GM21786 (cell line): ENCODE measurements at regions not wholly inside any gene's neighbourhood (a gene's known extent, or its start where the extent isn't known, plus 50 kb on each side); places are given as distances from the start of the nearest gene placed in this dataset.

Source experiments
- ATAC-seq: cut with Tn5 transposase; IDR thresholded peaks from one replicate; pipeline ENCODE4 v1.9.1; 2021; ENCODE audit not compliant: unreplicated experiment

GRCh38 chr1:163406772-163407171 lies 85.0 kb downstream of the NUF2 start:
- no peak for ATAC-seq

DNA sequence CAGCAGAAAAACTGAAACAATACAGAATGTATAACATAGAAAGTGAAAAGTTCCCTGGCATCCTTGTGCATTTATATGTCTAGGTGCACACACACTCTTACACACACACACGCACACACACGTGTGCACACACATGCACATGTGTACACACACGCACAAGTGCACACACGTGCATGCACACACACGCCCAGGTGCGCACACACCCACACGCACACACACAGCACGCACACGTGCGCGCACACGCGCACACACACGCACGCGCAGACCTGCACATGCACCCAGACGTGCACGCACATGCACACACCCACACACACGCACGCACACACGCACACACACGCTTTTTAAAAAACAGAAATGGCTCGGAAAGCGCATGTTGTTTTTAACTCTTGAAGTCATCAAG lies 86.5 kb downstream of the NUF2 start:
- ATAC-seq = no peak

GRCh38 chr1:163410073-163410999 lies 88.6 kb downstream of the NUF2 start:
- no peak for ATAC-seq

GRCh38 chr1:163412221-163412620 lies 90.5 kb downstream of the NUF2 start:
- no peak for ATAC-seq

- ATAC-seq = peak; percentile 89
Observed at GRCh38 chr1:163414778-163415177, 93.0 kb downstream of the NUF2 start.

GRCh38 chr1:163421701-163422100 lies 99.9 kb downstream of the NUF2 start:
- no peak for ATAC-seq

DNA sequence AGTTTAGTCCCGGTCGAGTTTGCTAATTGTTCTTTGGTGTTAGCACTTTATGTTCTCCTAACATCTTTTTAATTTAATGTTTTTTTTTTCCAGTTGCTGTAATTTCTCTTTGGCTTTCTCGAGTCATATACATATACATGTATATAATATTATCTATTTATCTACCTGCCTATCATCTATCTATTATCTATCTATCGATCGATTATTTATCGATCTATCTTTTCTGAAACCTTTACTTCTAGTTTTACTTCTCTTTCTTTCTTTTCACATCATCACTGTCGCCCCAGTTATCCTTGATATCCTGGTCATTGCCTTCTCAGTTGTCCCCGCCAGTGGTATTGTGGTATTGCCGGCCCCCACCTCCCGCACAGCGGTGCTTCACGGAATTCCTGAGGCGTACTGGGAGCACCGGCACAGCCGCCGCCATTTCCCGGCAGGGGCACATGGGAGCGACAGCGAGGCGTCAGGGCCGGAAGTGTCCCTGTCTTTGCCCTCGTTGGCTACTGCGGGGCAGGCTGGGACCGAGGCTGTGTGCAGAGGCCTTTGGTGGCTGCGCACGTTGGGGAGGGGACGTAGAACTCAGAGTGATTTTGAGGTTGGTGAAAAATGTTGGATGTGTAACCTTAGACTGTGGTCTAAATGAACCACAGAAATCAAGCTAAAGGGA lies 101.1 kb downstream of the NUF2 start:
- ATAC-seq = no peak

DNA sequence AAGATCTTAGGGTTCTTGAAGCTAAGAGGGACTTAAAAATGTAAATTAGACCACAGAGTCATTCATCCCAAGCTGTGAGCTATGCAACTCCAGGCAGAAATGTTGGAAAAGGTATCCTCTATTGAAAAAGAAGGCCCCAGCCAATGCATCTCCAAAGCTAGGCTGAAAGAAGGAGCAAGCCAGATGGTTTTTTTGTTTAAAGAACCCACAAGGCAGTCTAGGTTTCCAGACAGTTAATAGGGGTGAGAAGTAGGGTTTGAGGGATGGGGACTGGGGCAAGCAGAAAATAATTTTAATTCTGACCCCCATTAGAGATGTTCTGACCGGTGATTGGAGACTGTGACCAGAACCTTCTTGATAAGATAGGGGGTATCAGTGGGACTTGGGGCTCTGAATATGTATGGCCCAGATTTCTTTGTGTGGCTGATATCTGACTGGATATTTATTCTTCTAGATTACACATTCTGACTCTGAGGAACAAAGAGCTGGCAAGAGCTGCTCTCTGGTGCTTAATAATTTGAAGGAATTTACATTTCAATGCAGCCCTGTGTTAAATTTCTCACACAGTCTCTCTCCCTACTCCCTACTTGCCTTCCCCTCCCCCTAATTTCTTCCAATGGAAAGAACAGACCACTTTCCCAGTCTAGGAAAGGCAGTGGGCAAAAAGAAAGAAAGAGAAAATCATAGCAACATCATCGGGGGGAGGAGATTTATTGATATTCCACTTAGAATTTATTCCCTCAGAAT lies 104.9 kb downstream of the NUF2 start:
- ATAC-seq = no peak

DNA sequence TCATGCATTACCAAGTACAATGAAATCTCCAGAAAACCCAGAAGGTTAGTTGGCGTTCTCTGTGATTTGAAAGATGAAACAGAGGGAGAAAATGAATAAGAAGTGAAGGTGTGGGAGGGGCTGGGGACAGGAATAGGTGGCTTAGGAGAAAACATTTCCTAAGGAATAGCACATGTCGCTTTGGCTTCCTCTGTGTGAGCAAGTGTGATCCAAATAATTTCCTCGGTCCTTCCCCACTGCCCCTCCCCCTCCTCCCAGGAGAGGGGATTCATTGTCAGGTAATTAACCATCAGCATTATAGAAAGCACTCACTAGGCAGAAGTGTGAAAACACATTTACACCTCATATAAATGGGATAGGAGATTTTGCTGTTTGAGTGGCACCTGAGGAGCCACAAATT lies 105.5 kb downstream of the NUF2 start:
- ATAC-seq = no peak

DNA sequence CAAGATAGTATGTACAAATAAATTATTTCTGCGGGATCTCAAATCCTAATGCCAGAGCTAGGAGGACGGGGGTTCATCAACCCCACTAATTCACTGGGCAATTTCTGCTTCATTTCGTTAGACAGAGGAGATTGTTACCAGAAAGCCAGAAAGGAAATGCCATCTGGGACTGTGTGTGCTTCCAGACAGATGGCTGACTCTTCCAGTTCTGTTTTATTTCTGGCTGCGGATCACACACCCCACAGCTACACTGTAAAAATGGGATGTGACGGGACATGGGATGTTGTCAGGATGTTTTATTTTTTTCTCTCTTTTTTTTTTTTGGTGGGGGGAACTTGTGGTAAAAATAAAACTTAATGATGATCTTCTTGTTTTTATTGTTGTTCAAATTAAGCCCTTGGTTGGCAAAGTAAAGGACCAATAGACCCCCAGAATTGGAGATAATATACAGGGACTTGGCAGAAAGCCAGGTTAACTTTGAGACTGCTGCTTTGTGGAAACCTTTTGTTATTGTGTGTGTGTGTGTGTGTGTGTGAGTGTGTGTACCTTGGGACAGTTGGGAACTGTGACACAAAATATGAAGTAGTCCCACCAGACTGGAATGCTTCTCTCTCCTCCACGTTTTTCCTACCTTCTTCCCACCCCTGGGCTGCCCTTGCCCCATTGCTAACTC lies 114.5 kb downstream of the NUF2 start:
- ATAC-seq = no peak

DNA sequence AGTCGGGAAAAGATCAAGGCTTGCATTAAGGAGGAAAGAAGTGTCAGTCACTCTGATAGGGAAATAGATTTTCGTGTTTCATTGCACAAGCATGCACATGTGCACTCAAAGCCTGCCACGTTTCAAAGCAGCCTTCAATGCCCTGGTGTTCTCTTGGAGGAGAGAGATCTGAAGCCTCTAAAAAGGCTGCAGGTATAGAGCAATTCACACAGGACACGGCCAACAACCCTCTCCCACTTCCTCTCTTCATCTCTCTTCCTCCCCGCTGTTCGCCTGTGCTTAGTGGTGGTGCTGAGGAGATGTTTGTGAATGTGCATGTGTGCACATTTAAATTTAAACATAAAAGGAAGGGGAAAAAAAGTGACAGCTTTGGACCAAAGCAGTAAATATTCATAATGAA lies 117.7 kb downstream of the NUF2 start:
- ATAC-seq = no peak

GRCh38 chr1:163440090-163440489 lies 118.3 kb downstream of the NUF2 start:
- no peak for ATAC-seq

DNA sequence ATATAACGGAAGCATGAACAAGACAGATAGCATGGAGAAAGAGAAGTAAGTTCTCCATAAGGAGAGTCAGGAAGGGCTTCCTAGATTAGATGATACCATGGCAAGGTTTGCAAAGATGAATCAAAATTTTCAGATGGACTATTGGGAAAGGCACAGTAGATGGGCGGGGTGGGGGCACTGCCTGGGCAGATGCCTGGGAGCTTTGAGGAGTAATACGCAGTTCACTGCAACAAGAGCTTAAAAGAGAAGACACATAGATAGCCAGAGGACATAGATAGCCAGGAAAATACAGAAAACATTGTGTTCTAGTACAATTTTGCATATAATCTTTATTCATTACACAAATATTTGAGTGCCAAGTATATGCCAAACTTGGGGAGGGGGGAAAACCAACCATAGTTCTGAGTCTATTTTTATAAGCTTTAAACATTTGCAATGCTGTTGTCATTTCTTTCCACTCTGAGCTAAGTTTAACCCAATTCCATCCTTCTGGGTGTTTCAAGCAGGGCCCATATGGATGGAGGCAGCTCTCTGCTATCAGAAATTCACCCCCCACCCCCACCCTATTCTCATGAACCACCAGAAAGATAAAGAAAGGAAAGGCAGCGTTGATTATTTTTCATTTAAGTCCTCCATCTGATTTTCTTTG lies 120.6 kb downstream of the NUF2 start:
- ATAC-seq = no peak

GRCh38 chr1:163442895-163443294 lies 121.1 kb downstream of the NUF2 start:
- ATAC-seq = no peak

- ATAC-seq = no peak
Observed at GRCh38 chr1:163443863-163444262, 122.1 kb downstream of the NUF2 start.

DNA sequence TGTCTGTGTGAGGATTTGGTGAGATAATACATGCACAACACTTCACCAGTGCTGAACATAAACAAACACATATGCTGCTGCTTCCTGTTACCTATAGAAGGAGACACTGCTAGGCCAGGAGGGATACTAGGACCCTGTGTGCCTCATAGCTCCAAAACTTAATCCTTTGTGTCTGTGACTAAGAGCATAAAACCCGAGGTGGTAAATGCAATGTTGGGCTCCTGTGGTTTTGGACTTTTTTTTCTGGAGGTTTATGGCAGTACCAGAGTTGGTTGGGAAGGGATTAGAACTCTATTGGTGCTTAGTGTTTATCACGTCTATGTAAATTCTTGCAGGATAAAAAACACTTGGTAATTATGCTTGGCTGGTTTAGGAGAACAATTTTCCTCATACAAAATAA lies 122.9 kb downstream of the NUF2 start:
- ATAC-seq = no peak

GRCh38 chr1:163450986-163451385 lies 129.2 kb downstream of the NUF2 start:
- no peak for ATAC-seq

DNA sequence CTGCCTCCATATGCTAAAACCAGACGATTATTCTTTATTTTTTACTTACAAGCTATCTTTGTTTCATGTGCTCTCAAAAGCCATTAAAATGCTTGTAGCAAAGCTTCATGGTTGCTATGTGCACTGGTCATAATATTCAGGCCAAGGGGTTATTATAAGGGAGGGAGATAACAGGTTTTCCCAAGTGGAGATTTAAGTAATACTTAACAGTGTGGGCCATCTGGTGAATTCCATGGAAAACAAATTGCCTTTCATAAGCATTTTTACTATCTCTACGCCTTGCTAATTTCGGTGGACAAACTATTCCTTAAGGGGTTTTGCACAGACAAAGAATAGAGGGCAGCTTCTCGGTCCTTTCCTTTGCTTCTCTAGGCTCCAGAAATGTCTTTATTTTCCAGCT lies 137.8 kb downstream of the NUF2 start:
- ATAC-seq = no peak

DNA sequence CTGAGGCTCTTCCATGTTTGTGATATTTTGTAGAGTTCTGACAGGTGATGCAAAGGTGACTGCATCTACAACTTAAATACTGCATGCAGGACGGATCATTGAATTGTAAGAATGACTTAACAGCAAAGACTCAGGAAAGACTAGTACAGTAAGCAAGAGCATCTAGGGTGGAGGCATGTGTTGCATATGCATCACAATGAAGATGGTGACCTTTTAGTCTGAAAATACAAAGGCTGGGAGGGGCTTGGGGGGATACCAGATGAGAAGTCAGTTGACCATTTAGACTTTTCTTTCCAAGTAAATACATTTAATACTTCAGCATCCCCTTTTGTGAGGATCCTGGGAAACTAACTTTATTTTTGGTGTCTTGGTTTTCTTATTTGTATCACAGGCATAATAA lies 145.5 kb downstream of the NUF2 start:
- ATAC-seq = no peak

GRCh38 chr1:163471779-163472650 lies 150.3 kb downstream of the NUF2 start:
- ATAC-seq = no peak
